A673 (cell line): ENCODE measurements at regions not wholly inside any gene's neighbourhood (a gene's known extent, or its start where the extent isn't known, plus 50 kb on each side); places are given as distances from the start of the nearest gene placed in this dataset.
"Not testable (repeated sequence)": the region's sequence is repeated elsewhere in the genome, so short reads cannot be mapped to it uniquely, and the experiment has no call there.

Experiments used
- BruUV-seq: library from RNA; stranded (reverse); fragments of 400-500 nt; replicated peaks from 2 replicates; lab custom pipeline; 2021; lab: Mats Ljungman, UMichigan
- CTCF ChIA-PET: fragments of 300-600 bp; sonication (Branson Sonifier 250); formaldehyde crosslinking; loops from one replicate; lab custom pipeline; 2022; ENCODE audit warnings: antibody characterized with exemption; lab: Charles Lee
- POLR2A ChIA-PET: fragments of 300-600 bp; sonication (Branson Sonifier 250); formaldehyde crosslinking; loops from one replicate; lab custom pipeline; 2022; ENCODE audit warnings: antibody characterized with exemption; ENCODE audit not compliant: low non-redundant PET; lab: Charles Lee
- DNase-seq: peaks from one replicate; pipeline ENCODE4 v3.0.0-alpha.2; 2015; ENCODE audit warnings: low spot score
- H3K27ac ChIP-seq: fragments of 200-600 bp; sonication (generic); 2 replicates; pipeline ENCODE4 v1.5.1; 2016; ENCODE audit warnings: mixed run types, low read depth, mild to moderate bottlenecking, mixed read lengths, antibody characterized with exemption, low read length; ENCODE audit not compliant: poor library complexity, severe bottlenecking
- H3K27me3 ChIP-seq: fragments of 200-600 bp; sonication (generic); replicated peaks from 2 replicates; pipeline ENCODE4 v1.6.1; 2017; ENCODE audit warnings: mixed run types, low read depth, mild to moderate bottlenecking, mixed read lengths, antibody characterized with exemption, low read length; ENCODE audit not compliant: insufficient read depth, poor library complexity
- H3K36me3 ChIP-seq: fragments of 200-600 bp; sonication (generic); 2 replicates; pipeline ENCODE4 v1.6.1; 2016; ENCODE audit warnings: mixed run types, mild to moderate bottlenecking, mixed read lengths, antibody characterized with exemption, low read length; ENCODE audit not compliant: insufficient read depth, poor library complexity, severe bottlenecking
- H3K4me1 ChIP-seq: fragments of 200-600 bp; sonication (generic); 2 replicates; pipeline ENCODE4 v1.6.1; 2017; ENCODE audit warnings: mixed run types, mild to moderate bottlenecking, mixed read lengths, antibody characterized with exemption, low read length; ENCODE audit not compliant: insufficient read depth, poor library complexity, severe bottlenecking
- H3K4me3 ChIP-seq: fragments of 200-600 bp; sonication (generic); 2 replicates; pipeline ENCODE4 v1.5.1; 2016; ENCODE audit warnings: low read depth, mixed run types, mild to moderate bottlenecking, mixed read lengths, low read length; ENCODE audit not compliant: poor library complexity, severe bottlenecking
- H3K9me3 ChIP-seq: fragments of 200-600 bp; sonication (generic); 2 replicates; pipeline ENCODE4 v1.6.1; 2016; ENCODE audit warnings: mixed run types, low read depth, mild to moderate bottlenecking, mixed read lengths, antibody characterized with exemption, low read length; ENCODE audit not compliant: poor library complexity, severe bottlenecking
- EZH2 ChIP-seq: fragments of 200-600 bp; sonication (generic); IDR thresholded peaks from 2 replicates; pipeline ENCODE4 v1.6.1; 2017; ENCODE audit warnings: borderline replicate concordance, low read depth, mild to moderate bottlenecking, mixed read lengths, antibody characterized with exemption, low read length; ENCODE audit not compliant: poor library complexity, severe bottlenecking
- intact Hi-C: fragments of 100-400 bp; cut with micrococcal nuclease; formaldehyde crosslinking; loops from one replicate; pipeline ENCODE4 v1.10.0; 2022; ENCODE audit not compliant: unreplicated experiment
- TF ChIP-seq, protein P1 (sequence below): fragments of 300-800, 200-600 bp; sonication (generic); conservative IDR thresholded peaks from 2 replicates; pipeline ENCODE4 v1.5.1; 2017; ENCODE audit warnings: low read depth, mild to moderate bottlenecking, antibody characterized with exemption, low read length, moderate library complexity, mixed read lengths

DNA sequence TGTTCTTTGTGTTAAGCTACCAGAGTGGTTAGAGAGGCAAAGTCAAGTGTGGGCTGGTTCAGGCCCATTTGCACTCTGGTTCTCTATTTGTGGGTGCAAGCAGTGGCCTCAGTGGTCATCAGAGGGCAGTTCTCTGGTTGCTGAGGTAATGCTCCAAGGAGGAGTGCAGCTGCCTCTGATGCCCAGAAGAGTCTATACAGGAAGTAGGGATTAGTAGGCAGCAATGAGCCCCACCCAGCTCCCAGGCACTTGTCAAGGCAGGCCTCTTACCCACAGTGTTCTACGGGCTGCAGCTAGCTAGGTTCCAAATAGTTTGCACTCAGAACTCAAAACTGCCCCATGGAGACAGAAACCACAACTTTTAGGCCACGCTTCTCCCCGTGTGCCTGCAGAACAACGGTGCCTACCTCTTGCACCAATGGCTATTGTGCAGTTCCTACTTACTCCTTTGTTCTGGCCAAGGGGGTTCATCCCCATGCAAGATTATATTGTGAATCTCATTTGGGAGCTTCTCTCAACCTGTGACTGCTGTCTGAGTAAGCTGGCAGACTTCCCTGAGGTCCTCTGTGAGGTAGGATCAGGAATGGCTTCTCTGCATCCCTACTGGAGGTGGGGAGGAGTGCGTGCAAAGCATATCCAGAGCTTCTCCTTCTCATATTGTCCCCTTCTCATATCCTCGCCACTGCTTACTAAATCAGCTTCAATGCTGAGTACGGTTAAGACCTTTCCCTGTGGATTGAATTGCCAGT, 410.3 kb upstream of the LMO3 start:
- Histone ChIP-seq H3K27me3 (no peaks in the 10 kb centered on the region), H3K4me3 (no peak overlapping the region), H3K36me3 (no peaks in the 10 kb centered on the region), H3K27ac (no peak overlapping the region), H3K9me3 (no peaks in the 10 kb centered on the region), H3K4me1 (no peaks in the 10 kb centered on the region)
- CTCF ChIA-PET: no interaction called here
- BruUV-seq: no TSS peak
- DNase-seq: no peak
- intact Hi-C loops: no loop called here
- POLR2A ChIA-PET: no interaction called here
- no peak for TF ChIP-seq EZH2
- TF ChIP-seq, protein P1, sequence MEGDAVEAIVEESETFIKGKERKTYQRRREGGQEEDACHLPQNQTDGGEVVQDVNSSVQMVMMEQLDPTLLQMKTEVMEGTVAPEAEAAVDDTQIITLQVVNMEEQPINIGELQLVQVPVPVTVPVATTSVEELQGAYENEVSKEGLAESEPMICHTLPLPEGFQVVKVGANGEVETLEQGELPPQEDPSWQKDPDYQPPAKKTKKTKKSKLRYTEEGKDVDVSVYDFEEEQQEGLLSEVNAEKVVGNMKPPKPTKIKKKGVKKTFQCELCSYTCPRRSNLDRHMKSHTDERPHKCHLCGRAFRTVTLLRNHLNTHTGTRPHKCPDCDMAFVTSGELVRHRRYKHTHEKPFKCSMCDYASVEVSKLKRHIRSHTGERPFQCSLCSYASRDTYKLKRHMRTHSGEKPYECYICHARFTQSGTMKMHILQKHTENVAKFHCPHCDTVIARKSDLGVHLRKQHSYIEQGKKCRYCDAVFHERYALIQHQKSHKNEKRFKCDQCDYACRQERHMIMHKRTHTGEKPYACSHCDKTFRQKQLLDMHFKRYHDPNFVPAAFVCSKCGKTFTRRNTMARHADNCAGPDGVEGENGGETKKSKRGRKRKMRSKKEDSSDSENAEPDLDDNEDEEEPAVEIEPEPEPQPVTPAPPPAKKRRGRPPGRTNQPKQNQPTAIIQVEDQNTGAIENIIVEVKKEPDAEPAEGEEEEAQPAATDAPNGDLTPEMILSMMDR: no peak

DNA sequence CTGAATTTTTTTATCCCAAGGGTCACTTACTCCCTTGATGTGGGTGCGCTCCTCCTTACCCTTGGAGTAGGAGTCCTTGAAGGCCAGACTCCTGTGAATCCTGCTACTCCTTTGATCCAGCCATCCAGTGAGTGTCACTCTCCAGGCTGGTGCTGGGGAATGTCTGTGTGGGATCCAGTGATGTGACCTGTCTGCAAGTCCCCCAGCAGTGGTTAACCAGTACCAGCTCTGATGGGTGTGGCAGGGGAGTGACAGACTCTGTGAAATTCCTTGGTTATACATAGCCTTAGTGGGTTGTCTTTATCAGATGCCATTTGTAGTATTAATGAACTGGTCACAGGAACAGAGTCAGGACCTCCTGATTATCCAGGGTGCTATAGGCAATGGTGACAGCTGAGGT, 409.5 kb upstream of the LMO3 start:
- CTCF ChIA-PET: no interaction called here
- no TSS peak for BruUV-seq
- intact Hi-C loops: no loop called here
- Histone ChIP-seq H3K4me3 (no peak overlapping the region), H3K36me3 (no peaks in the 10 kb centered on the region), H3K9me3 (no peaks in the 10 kb centered on the region), H3K27ac (no peak overlapping the region), H3K4me1 (no peaks in the 10 kb centered on the region), H3K27me3 (no peaks in the 10 kb centered on the region)
- no peak for TF ChIP-seq EZH2
- TF ChIP-seq, protein P1: no peak
- POLR2A ChIA-PET: no interaction called here
- no peak for DNase-seq

DNA sequence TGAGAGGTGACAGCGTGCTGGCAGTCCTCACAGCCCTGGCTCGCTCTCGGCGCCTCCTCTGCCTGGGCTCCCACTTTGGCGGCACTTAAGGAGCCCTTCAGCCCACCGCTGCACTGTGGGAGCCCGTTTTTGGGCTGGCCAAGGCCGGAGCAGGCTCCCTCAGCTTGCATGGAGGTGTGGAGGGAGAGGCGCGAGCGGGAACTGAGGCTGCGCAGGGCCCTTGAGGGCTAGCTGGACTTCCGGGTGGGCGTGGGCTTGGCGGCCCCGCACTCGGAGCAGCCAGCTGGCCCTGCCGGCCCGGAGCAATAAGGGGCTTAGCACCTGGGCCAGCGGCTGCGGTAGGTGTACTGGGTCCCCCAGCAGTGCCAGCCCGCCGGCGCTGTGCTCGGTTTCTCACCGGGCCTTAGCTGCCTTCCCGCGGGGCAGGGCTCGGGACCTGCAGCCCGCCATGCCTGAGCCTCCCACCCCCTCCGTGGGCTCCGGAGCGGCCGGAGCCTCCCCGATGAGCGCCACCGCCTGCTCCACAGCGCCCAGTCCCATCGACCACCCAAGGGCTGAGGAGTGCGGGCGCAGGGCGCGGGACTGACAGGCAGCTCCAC, 401.6 kb upstream of the LMO3 start:
- CTCF ChIA-PET, H3K4me3 ChIP-seq, H3K9me3 ChIP-seq, H3K4me1 ChIP-seq, H3K36me3 ChIP-seq, H3K27ac ChIP-seq, H3K27me3 ChIP-seq, DNase-seq, POLR2A ChIA-PET, BruUV-seq, intact Hi-C loops: not testable (repeated sequence)

DNA sequence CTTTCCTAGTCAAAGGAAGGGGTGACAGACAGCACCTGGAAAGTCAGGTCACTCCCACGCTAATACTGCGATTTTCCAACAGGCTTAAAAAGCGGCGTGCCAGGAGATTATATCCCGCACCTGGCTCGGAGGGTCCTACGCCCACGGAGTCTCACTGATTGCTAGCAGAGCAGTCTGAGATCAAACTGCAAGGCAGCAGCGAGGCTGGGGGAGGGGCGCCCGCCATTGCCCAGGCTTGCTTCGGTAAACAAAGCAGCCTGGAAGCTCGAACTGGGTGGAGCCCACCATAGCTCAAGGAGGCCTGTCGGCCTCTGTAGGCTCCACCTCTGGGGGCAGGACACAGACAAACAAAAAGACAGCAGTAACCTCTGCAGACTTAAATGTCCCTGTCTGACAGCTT, 392.6 kb upstream of the LMO3 start:
- H3K27ac ChIP-seq, BruUV-seq, H3K4me1 ChIP-seq, DNase-seq, CTCF ChIA-PET, H3K36me3 ChIP-seq, POLR2A ChIA-PET, H3K27me3 ChIP-seq, H3K9me3 ChIP-seq, intact Hi-C loops, H3K4me3 ChIP-seq: not testable (repeated sequence)
